GM12878 (cell line): ENCODE measurements at regions not wholly inside any gene's neighbourhood (a gene's known extent, or its start where the extent isn't known, plus 50 kb on each side); places are given as distances from the start of the nearest gene placed in this dataset.

Experiments
- ATAC-seq: fragments of 200-7000 bp; cut with Tn5 transposase; 3 replicates; pipeline ENCODE4 v1.9.1; 2020; ENCODE audit warnings: mild to moderate bottlenecking, moderate library complexity
- BruUV-seq: library from RNA; stranded (reverse); fragments of 400-500 nt; replicated peaks from 2 replicates; lab custom pipeline; 2021; lab: Mats Ljungman, UMichigan
- CTCF ChIA-PET: fragments of 300-600 bp; sonication (Branson Sonifier 250); formaldehyde crosslinking; extraction: SDS; loops from one replicate; lab custom pipeline; 2021; ENCODE audit warnings: inconsistent platforms; lab: Yijun Ruan, JAX
- POLR2A ChIA-PET: fragments of 350-600 bp; formaldehyde crosslinking; extraction: SDS; loops from one replicate; lab custom pipeline; 2021; ENCODE audit warnings: inconsistent platforms; lab: Charles Lee
- RAD21 ChIA-PET: fragments of 300-600 bp; sonication (Branson Sonifier 250); formaldehyde crosslinking; loops from one replicate; lab custom pipeline; 2023; ENCODE audit warnings: antibody characterized with exemption; ENCODE audit not compliant: unreplicated experiment; lab: Charles Lee
- SMC1A ChIA-PET: fragments of 300-600 bp; sonication (Branson Sonifier 250); formaldehyde crosslinking; loops from one replicate; lab custom pipeline; 2023; ENCODE audit not compliant: unreplicated experiment, uncharacterized antibody; lab: Charles Lee
- DNase-seq: peaks from one replicate; pipeline ENCODE4 v3.0.0-alpha.2; 2011; ENCODE audit warnings: low read depth, low spot score
- FAIRE-seq: peaks from 3 replicates; lab custom pipeline; 2011; peaks lifted over from hg19 to GRCh38; lab: Jason Lieb, UNC
- H2AFZ ChIP-seq: 2 replicates; pipeline ENCODE4 v1.6.0; 2011; ENCODE audit warnings: low read depth, low read length, control low read depth; ENCODE audit not compliant: control insufficient read depth
- H3K27ac ChIP-seq: 2 replicates; pipeline ENCODE4 v1.5.1; 2011; ENCODE audit warnings: control low read depth; ENCODE audit not compliant: control insufficient read depth, insufficient read depth
- H3K27me3 ChIP-seq, 2 experiments: replicated peaks in 1 of 2; 2 replicates each; pipeline versions ENCODE4 v1.6.0 to v1.6.1; 2011; ENCODE audit warnings: low read length in 1 of 2; ENCODE audit not compliant: control insufficient read depth in 2 of 2, insufficient read depth in 2 of 2
- H3K36me3 ChIP-seq, 2 experiments: 2 replicates each; pipeline ENCODE4 v1.5.1; 2011; ENCODE audit warnings: low read length in 1 of 2; ENCODE audit not compliant: control insufficient read depth in 2 of 2, insufficient read depth in 2 of 2
- H3K4me1 ChIP-seq: 2 replicates; pipeline ENCODE4 v1.6.1; 2011; ENCODE audit warnings: mild to moderate bottlenecking, low read length, moderate library complexity, mixed read lengths; ENCODE audit not compliant: control insufficient read depth, insufficient read depth
- H3K4me2 ChIP-seq: 2 replicates; pipeline ENCODE4 v1.6.0; 2011; ENCODE audit warnings: control low read depth; ENCODE audit not compliant: control insufficient read depth, insufficient read depth
- H3K4me3 ChIP-seq: fragments of 200-600 bp; sonication (generic); 2 replicates; pipeline ENCODE4 v1.5.1; 2016
- H3K79me2 ChIP-seq: 2 replicates; pipeline ENCODE4 v1.6.0; 2011; ENCODE audit warnings: low read length; ENCODE audit not compliant: control insufficient read depth, insufficient read depth
- H3K9ac ChIP-seq: 2 replicates; pipeline ENCODE4 v1.8.0; 2011; ENCODE audit warnings: low read length, control low read depth, mixed read lengths; ENCODE audit not compliant: control insufficient read depth, insufficient read depth
- H3K9me3 ChIP-seq: replicated peaks from 3 replicates; pipeline ENCODE4 v1.5.1; 2011; ENCODE audit warnings: mild to moderate bottlenecking, low read length; ENCODE audit not compliant: control insufficient read depth, insufficient read depth
- H4K20me1 ChIP-seq: 2 replicates; pipeline ENCODE4 v1.6.0; 2011; ENCODE audit not compliant: control insufficient read depth, insufficient read depth
- ASH2L ChIP-seq: fragments of 300-600, 200-600 bp; sonication (generic); IDR thresholded peaks from 2 replicates; pipeline ENCODE4 v1.6.1; 2017; ENCODE audit warnings: low read depth, mild to moderate bottlenecking, borderline replicate concordance
- BRCA1 ChIP-seq: IDR thresholded peaks from 2 replicates; pipeline ENCODE4 v1.6.1; 2011; ENCODE audit warnings: low read depth, low read length, improper control_type of control experiment
- EED ChIP-seq: sonication (generic); IDR thresholded peaks from 2 replicates; pipeline ENCODE4 v1.6.1; 2016; ENCODE audit warnings: antibody characterized with exemption, low read depth
- EZH2 ChIP-seq: IDR thresholded peaks from 2 replicates; pipeline ENCODE4 v1.6.1; 2012; ENCODE audit warnings: low read depth, mild to moderate bottlenecking, control low read depth, inconsistent platforms, low read length, borderline replicate concordance; ENCODE audit not compliant: control insufficient read depth
- IKZF1 ChIP-seq: fragments of 450-650 bp; conservative IDR thresholded peaks from 2 replicates; pipeline ENCODE4 v1.6.1; 2017; ENCODE audit warnings: antibody characterized with exemption, mild to moderate bottlenecking
- KDM1A ChIP-seq: fragments of 200-600 bp; sonication (generic); IDR thresholded peaks from 2 replicates; pipeline ENCODE4 v1.6.1; 2016; ENCODE audit warnings: borderline replicate concordance
- MYB ChIP-seq: fragments of 150-350 bp; IDR thresholded peaks from 2 replicates; pipeline ENCODE4 v1.6.1; 2014; ENCODE audit warnings: mild to moderate bottlenecking, low read depth, low read length, borderline replicate concordance
- PAX8 ChIP-seq: fragments of 450-650 bp; IDR thresholded peaks from 2 replicates; pipeline ENCODE4 v1.6.1; 2017; ENCODE audit warnings: mild to moderate bottlenecking, moderate library complexity
- POLR2A ChIP-seq: IDR thresholded peaks from 2 replicates; pipeline ENCODE4 v1.6.1; 2011; ENCODE audit warnings: low read depth, mild to moderate bottlenecking, low read length
- RB1 ChIP-seq: fragments of 450-650 bp; formaldehyde crosslinking; IDR thresholded peaks from 2 replicates; pipeline ENCODE4 v1.6.1; 2017; ENCODE audit warnings: mild to moderate bottlenecking, borderline replicate concordance
- RELA ChIP-seq: fragments of 450-650 bp; IDR thresholded peaks from 2 replicates; pipeline ENCODE4 v1.8.0; 2014; ENCODE audit warnings: borderline replicate concordance; ENCODE audit not compliant: partially characterized antibody
- RUNX3 ChIP-seq: IDR thresholded peaks from 2 replicates; pipeline ENCODE4 v1.6.1; 2012; ENCODE audit warnings: low read length, inconsistent platforms
- SMAD1 ChIP-seq: fragments of 450-650 bp; IDR thresholded peaks from 2 replicates; pipeline ENCODE4 v1.6.1; 2018; ENCODE audit warnings: mild to moderate bottlenecking, low read depth; ENCODE audit not compliant: partially characterized antibody
- STAT3 ChIP-seq: IDR thresholded peaks from 2 replicates; pipeline ENCODE4 v1.6.1; 2011; ENCODE audit warnings: low read depth, low read length, improper control_type of control experiment
- WRNIP1 ChIP-seq: IDR thresholded peaks from 2 replicates; pipeline ENCODE4 v1.6.1; 2011; ENCODE audit warnings: low read depth, low read length, improper control_type of control experiment, borderline replicate concordance
- YY1 ChIP-seq: IDR thresholded peaks from 2 replicates; pipeline ENCODE4 v1.6.1; 2011; ENCODE audit warnings: low read depth, mild to moderate bottlenecking, low read length
- WGBS: methylation state at CpG from one replicate; pipeline ENCODE4 v1.1.6; 2016; ENCODE audit warnings: low lambda C conversion rate; ENCODE audit not compliant: insufficient replicate concordance, insufficient coverage; ENCODE audit errors: missing lambda C conversion rate; 5-methylcytosine and 5-hydroxymethylcytosine counted together
- in situ Hi-C: fragments of 300-500 bp; cut with MboI; formaldehyde crosslinking; loops from 9 replicates; pipeline ENCODE4 v1.14.3; 2018; ENCODE audit warnings: mixed read lengths
- intact Hi-C: fragments of 100-400 bp; cut with micrococcal nuclease; formaldehyde crosslinking; loops from one replicate; pipeline ENCODE4 v1.14.2; 2022; ENCODE audit not compliant: unreplicated experiment
- TF ChIP-seq, protein P1 (sequence below): IDR thresholded peaks from 2 replicates; pipeline ENCODE4 v1.6.1; 2011; ENCODE audit warnings: low read depth, low read length, improper control_type of control experiment, borderline replicate concordance

DNA sequence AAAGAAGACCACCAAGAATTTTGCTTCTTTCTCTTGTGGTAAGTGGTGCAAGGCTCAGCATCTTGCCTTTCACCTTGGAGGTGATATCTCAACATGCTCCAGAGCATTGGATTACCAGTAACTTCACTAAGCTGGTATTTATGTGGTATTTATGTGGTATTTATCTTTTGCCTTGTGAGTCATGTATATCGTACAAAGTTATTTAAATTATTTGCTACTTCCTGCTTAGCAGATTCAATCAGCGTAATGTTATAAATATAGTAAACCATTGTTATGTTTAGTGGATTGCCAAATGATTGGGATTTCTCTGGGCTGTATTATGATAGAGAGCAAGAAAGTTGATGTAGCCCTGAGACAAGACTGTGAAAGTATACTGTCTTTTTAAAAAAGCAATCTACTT is 366.4 kb downstream of the IPO8 start (continued):
- TF ChIP-seq YY1 (no peak), EZH2 (no peak), POLR2A (no peak), RUNX3 (no peak)
- TF ChIP-seq, protein P1, sequence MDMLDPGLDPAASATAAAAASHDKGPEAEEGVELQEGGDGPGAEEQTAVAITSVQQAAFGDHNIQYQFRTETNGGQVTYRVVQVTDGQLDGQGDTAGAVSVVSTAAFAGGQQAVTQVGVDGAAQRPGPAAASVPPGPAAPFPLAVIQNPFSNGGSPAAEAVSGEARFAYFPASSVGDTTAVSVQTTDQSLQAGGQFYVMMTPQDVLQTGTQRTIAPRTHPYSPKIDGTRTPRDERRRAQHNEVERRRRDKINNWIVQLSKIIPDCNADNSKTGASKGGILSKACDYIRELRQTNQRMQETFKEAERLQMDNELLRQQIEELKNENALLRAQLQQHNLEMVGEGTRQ: no peak

DNA sequence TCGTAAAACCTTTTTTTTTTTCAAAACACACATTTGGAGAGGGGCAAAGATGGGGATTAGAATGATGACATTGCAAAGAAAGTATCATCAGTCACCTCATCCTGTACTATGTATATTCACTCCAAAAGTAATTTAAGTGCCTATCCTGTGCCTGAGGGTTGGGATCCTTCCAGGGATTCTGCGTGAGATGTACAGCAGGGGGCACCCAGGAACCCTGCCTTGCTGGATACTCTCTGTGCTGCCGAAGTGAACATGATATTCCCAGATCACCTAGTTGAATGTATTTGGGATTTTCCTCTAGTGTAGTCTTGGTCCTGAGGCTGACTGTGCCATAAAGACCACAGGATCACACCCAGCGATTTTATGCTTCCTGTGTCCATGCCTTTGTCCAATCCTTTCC is 372.7 kb downstream of the IPO8 start:
- 10% methylated on average over 4 of the region's 4 CpGs for WGBS
- Histone ChIP-seq H3K36me3 (no peaks in the 10 kb centered on the region), H4K20me1 (no peaks in the 10 kb centered on the region), H3K9me3 (no peaks in the 10 kb centered on the region), H3K79me2 (no peaks in the 10 kb centered on the region), H3K27ac (no peak overlapping the region), H3K4me2 (no peak overlapping the region), H3K27me3 (no peaks in the 10 kb centered on the region), H3K9ac (no peak overlapping the region), H3K4me3 (no peak overlapping the region), H2AFZ (no peak overlapping the region), H3K4me1 (no peaks in the 10 kb centered on the region)
- DNase-seq (no peak), FAIRE-seq (no peak), ATAC-seq (no peak)
- ChIA-PET POLR2A (no interaction called here), SMC1A (no interaction called here), CTCF (no interaction called here), RAD21 (no interaction called here)
- intact Hi-C loops: no loop called here
- BruUV-seq: no TSS peak
- in situ Hi-C loops: no loop called here
- TF ChIP-seq SMAD1 (no peak), RELA (no peak), STAT3 (no peak), KDM1A (no peak), ASH2L (no peak), BRCA1 (no peak), PAX8 (no peak), WRNIP1 (no peak), RB1 (no peak), EED (no peak), MYB (no peak), IKZF1 (no peak)
